SKM-1 (cell line): ENCODE measurements at regions not wholly inside any gene's neighbourhood (a gene's known extent, or its start where the extent isn't known, plus 50 kb on each side); places are given as distances from the start of the nearest gene placed in this dataset.

Experiments used
- DNase-seq: peaks from one replicate; lab custom pipeline; 2025; ENCODE audit not compliant: unreplicated experiment; lab: John Stamatoyannopoulos, UW

- DNase-seq: no peak
Observed at GRCh38 chr4:175125410-175126068, 207.4 kb downstream of the ADAM29 start.

DNA sequence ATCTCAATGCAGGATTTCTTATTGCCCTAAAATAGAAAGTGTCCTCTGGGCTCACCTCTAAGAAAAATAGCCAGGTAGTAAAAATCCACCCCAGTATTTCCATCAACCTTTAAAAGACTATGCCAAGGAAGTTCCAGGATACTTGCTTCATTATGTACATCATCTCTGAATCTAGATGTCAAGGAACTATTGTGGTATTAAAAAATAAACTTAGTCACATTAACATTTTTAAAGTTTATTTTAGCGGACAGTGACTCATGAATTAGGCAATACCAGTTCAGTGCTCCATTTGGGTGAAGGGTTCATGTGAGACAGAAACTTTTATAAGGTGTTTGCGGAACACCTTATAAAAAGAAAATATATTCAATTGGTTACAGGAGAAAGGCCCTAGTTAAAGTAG, 209.2 kb downstream of the ADAM29 start:
- DNase-seq: no peak

DNA sequence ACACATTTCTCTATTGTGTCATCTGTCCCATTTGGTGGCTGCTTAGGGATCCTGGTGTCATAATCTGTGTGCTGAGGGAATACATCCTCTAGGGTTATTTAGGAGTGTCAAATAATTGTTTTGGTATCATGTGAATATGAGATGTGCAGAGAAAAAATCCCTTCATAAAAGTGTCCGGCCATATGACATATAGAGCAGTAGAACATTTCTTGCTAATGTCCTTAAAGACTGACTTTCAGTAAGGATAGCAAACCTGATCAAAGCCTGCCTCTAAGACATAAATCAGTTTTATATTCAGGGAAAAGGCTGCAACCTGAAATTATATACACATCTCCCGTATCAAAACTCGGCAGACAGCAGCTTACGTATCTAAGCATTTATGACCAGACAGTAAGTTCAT, 211.6 kb downstream of the ADAM29 start:
- no peak for DNase-seq

DNA sequence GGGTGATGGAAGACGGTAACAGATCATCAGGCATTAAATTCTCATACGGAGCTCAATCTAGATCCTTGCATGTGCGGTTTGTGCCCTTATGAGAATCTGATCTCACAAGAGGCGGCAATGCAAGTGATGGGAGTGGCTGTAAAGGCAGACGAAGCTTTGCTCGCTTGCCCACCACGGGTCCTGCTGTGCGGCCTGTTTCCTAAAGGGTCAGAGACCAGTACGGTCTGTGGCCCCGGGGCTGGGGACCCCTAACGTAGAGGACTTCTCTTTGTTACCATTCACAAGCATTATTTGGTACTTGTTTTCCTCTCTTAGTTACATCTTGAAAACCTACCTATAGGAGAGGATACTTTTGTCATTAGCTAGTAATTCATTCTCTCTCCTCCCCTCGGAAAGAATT, 221.0 kb downstream of the ADAM29 start:
- no peak for DNase-seq

DNA sequence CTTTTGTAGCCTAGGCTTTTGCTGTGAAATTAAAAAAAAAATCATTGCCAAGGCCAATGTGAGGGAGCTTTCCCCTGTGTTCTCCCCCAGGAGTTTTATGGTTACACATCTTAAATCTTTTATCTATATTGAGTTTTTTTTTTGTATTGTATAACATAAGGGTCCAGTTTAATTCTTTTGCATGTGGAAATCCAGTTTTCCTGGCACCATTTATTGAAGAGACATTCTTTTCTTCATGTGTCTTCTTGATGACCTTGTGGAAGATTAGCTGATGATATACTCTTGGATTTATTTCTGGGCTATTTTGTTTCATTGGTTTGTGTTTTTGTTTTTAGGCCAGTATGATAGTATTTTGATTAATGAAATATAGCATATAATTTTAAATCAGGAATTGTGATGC, 225.0 kb downstream of the ADAM29 start:
- no peak for DNase-seq

DNA sequence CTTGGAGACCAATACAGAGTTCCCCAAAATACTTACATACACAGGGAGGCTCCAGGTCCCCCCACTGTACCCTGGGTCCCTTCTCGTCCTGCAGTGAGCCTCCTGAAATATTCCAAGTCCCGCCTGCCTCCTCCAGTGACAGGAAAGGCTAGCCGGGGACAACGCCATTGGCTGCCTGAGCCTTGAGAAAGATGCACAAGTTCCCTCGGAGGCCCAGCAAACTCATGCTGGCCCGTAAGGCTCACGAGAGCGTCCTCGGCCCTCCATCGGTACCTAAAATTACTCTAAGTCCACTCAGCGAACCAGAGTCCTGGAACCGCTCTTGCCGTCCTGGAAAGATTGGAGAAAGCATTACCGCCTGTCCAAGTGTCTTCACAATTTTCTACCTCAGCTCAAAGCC, 228.6 kb downstream of the ADAM29 start:
- DNase-seq: no peak

DNA sequence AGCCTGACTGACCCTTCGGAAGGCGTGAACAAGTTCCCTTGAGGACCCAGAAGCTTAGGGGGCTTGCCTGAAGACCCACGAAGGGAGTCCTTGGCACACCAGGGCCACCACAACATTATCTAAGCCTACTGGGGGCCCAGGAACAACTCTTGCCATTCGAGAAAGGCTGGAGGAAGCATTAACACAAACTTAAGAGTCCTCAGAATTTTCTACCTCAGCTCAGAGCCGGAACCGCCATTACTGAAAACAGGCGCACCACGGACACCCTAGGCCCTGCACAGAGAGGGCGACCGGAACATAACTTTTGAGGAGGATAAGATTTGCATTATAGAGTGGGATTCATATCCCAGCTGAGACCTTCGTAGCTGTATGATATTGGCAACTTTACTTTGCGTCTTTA, 229.1 kb downstream of the ADAM29 start:
- no peak for DNase-seq

DNA sequence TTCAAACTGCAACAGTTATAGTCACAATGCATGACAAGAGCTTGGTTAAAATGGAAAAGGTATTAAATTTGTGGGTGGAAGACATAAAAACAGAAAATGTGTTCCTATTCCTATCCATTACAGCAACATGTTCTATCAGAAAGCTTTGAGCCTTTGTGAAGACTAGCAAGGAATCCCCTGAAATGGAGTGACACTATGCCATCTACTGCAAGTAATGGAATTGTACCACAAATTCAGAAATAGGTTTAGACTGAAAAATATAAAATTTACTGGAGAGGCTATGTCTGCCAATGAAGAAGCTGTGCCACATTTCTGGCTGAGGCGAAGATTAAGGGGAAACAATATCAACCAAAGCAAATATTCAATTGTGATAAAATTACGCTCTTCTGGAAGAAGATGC, 247.9 kb downstream of the ADAM29 start:
- no peak for DNase-seq

GRCh38 chr4:175176710-175177109, 258.6 kb downstream of the ADAM29 start:
- DNase-seq: no peak

DNA sequence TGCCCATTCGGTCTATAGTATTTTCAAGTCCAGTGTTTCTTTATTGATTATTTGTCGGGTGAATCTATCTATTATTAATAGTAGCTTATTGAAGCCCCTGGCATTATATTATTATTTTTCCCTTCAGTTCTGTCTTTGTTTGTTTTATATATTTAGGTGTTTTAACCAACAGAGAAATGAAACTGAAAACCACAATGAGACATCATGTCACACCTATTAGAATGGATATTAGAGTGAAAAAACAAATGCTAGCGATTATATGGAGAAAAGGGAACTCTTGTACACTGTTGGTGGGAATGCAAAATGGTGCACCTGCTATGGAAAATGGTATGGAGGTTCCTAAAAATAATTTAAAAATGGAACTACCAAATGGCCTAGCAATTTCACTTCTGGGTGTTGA, 272.5 kb downstream of the ADAM29 start:
- no peak for DNase-seq

GRCh38 chr4:175198056-175198455, 279.9 kb downstream of the ADAM29 start:
- no peak for DNase-seq

- no peak for DNase-seq
Observed at GRCh38 chr4:175215208-175215607, 297.1 kb downstream of the ADAM29 start.

DNA sequence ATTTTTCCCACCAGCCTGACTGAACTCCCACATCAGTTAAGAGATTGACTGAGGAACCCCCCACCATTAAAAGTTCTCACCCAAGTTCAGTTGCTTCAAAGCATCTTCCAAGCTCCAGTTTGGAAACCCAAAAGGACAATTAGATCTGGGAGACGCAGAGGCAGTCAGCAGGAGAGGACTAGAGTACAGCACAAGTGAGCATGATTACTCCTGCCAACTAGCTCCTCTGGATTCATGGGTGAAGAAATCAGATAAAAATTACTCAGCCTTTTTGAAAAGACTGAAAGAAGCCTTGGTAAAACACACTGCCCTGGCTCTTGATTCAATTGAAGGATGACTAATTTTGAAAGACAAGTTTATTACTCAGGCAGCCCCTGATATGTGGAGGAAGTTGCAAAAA, 297.5 kb downstream of the ADAM29 start:
- no peak for DNase-seq

- DNase-seq: no peak
Observed at GRCh38 chr4:175229154-175229553, 311.0 kb downstream of the ADAM29 start.

GRCh38 chr4:175234162-175234561, 316.0 kb downstream of the ADAM29 start:
- DNase-seq: no peak

GRCh38 chr4:175238827-175239517, 320.8 kb downstream of the ADAM29 start:
- no peak for DNase-seq

GRCh38 chr4:175246941-175247340, 328.8 kb downstream of the ADAM29 start:
- DNase-seq: no peak

DNA sequence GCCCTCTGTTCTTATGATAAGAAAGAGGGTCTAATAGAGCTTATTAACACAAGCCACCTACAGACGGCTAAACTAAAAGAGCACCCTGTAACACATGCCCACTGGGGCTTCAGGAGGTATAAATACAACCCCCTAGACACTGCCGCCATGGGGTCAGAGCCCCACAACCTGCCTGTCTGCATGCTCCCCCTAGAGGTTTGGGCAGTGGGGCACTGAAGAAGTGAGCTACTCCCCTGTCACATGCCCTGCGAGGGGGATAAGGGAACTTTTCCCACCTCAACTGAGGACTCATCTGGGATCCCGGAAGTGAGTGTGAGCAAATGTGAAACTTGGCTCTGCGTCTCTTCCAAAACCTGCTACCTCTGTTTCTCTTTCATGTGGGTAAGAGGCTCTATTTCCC, 334.5 kb downstream of the ADAM29 start:
- DNase-seq: no peak

GRCh38 chr4:175253184-175253902, 335.2 kb downstream of the ADAM29 start:
- DNase-seq: no peak

DNA sequence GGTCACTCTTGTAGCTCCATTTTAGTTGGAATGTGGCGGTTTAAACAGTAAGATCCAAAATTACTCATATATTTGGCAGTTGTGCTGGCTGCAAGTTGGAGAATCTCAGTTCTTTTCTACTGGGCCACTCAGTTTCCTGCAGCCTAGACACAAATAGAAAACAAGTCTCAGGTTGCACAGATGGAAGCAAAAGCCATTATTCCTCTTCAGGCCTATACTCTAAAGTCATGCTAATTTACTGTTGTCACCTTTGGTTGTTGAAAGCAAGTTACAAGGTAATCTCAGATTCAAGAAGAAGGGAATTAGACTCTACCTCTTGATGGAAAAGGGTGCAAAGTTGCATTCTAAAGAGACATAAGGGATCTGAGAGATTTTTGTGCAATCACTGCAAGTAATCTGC, 345.4 kb downstream of the ADAM29 start:
- DNase-seq: no peak

GRCh38 chr4:175271010-175271630, 353.0 kb downstream of the ADAM29 start:
- DNase-seq: no peak
